ENCODE measurements at regions not wholly inside any gene's neighbourhood (a gene's known extent, or its start where the extent isn't known, plus 50 kb on each side); places are given as distances from the start of the nearest gene placed in this dataset.
"Not testable (repeated sequence)": the region's sequence is repeated elsewhere in the genome, so short reads cannot be mapped to it uniquely, and the experiment has no call there.

DNA sequence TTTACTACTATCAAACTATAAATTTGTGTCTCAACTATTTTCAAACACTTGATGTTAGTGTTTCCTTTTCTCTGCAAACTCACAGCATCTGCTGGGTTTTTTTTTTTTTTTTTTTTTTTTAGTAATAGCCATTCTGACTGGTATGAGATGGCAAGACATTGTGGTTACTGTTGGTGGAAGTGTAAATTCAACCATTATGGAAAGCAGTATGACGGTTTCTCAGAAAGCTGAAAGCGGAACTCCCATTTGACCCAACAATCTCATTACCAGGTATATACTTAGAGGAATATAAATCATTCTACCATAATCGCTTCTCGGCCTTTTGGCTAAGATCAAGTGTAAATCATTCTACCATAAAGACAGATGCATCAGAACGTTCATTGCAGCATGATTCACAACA, 608.3 kb upstream of the ZP4 start:
- DNase-seq: no peak

DNA sequence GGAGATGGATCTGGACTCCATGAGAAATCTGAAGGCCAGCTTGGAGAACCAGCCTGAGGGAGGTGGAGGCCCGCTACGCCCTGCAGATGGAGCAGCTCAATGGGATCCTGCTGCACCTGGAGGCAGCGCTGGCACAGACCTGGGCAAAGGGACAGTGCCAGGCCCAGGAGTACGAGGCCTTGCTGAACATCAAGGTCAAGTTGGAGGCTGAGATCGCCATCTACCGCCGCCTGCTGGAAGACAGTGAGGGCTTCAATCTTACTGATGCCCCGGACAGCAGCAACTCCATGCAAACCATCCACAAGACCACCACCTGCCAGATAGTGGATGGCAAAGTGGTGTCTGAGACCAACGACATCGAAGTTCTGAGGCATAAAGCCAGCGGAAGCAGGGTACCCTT, 601.5 kb upstream of the ZP4 start:
- no peak for DNase-seq

DNA sequence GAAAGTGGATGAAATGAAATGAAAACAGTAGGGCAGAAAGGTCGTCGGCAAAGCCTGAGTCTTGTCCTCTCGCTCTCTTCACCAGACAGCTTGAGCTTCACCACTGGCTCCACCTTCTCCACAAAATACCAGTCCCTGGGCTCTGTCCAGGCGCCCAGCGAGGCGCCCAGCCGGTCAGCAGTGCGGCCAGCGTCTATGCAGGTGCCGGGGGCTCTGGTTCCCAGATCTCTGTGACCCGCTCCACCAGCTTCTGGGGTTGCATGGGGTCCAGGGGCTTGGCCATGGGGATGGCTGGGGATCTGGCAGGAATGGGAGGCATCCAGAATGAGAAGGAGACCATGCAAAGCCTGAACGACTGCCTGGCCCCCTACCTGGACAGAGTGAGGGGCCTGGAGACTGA, 600.5 kb upstream of the ZP4 start:
- DNase-seq: no peak

DNA sequence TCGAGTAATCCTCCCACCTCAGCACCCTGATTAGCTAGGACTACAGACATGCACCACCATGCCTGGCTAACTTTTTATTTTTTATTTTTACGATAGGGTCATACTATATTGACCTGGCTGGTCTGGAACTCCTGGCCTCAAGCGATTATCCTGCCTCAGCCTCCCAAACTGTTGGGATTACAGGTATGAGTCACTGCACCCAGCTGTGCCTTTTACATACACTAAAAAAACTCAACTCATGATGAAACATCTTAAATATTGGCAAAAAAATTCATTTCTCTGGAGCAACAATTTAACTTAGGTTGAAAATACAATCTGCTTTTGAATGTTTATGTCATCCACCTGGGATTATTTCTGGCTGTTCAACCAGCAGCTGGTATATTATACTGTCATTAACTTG, 598.3 kb upstream of the ZP4 start:
- no peak for DNase-seq

DNA sequence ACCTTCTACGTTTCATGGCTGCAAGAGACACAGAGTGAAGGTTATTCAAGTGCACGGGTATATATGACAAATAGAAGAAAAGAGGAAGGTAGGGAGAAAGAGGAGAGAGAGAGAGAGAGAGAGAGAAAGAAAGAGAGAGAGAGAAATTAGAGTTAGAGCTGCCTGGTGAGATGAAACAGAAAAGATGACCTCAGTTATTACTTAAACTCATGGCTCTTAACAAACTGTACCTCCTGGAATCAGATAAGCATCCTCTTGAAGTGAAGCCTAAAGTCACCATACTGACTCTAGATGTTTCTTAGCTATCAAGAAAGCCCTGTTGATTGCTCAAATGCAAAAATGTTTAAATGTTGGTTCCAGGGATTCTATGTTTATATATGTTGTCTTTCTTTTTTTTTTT, 597.7 kb upstream of the ZP4 start:
- DNase-seq: no peak

DNA sequence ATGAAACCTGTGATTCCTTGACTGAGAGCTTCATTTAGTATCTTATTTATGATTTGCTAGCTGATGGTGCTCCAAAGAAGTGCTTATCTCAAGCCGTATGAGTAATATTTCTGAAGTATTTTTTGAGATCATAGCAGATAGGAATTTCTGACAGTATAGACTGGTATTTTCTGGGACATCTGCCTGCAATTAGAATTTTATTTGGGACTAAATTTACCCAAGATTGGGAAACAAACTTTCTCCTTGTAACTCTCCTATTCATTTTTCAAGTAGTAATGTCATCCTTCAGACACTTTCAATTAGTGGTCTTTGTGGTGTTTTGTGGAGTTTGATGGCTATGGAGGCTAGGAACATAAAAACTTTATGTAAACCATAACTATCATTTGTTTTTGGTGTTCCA, 597.2 kb upstream of the ZP4 start:
- DNase-seq: no peak

DNA sequence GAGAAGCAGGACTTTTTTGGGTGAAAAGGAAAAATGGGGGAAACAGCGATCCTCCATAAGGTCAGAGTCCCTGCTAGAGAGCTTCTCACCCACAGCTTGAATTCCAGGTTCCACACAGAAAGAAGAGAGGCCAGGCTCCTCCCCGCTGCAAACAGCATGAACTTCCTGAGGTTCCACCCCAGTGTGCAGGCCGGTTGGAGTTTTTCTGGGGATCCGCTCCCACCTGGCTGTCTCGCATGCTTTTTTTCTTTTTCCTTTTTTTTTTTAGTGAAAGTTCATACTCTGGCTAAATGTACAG, 595.1 kb upstream of the ZP4 start:
- no peak for DNase-seq

DNA sequence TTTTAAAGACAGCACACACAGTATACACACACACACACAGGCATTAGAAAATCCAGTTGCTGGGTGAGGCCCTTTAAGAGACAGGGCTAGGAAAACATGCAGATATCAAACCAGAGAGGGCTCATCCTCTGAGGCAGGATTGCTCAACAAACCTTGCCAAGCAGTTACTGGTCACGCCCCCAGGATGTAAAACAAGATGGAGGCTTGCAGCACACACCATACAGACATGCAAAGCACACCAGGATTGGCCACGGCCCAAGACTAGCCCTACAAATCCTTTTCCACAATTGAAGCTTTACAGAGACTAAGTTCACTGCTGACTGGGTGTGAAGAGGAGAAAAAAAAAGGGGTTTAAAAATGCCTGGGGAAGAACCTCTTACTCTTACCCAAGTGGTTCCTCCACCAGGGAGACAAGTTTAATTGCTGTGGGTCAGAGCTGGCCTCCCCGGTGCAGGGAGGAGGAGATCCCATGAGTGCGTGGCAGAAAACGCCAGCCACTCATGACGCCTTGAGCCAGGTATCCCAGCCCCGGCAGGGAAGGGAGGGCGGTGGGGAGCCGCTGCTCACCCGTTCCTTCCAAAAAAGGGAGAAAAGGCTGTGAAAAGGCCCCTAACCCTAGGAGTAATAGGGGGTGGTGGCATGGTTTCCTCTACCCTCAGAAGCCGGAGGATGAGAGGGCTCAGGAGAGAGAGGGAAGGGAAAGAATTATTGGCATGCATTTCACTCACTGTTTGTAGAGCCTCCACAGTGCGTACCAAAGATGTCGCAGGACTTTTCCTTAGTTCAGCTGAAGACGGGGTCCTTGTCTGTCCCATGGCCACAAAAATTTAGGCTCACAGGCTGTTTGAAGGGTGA, 594.6 kb upstream of the ZP4 start:
- DNase-seq: no peak

DNA sequence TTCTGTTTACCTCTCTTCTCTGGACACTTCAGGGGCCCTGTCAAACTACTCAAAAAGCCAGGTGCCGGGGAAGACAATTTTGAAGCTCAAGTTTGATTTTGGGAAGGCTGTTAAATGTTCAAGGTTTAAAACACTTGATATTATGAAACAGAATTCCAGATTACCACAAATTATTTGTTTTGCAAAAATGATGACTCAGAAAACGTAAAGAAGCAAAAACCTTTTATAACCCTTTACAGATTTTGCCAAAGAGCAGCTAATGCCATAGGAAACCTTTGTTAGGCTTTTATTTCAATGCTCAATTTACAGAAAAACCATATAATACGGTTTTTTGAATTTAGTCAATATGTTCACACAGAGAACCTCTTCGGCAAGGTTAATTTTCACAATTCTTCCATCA, 593.4 kb upstream of the ZP4 start:
- no peak for DNase-seq

DNA sequence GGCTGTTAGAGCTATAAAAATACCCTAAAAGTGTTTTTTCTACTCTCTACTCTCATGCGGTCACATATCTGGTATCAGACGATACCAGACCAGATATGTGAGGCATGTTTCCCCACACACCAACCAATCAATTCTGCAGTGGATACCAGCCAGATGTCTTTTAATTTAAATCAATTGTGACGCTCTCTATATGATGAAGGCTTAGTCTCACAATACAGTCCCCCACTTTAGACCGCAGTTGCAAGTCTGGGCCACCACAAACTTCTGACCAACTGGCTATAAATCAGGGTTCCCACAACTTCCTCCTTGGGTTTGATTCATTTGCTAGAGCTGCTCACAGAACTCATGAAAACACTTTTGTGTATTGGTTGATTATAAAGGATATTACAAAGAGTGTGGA, 586.1 kb upstream of the ZP4 start:
- DNase-seq: no peak

DNA sequence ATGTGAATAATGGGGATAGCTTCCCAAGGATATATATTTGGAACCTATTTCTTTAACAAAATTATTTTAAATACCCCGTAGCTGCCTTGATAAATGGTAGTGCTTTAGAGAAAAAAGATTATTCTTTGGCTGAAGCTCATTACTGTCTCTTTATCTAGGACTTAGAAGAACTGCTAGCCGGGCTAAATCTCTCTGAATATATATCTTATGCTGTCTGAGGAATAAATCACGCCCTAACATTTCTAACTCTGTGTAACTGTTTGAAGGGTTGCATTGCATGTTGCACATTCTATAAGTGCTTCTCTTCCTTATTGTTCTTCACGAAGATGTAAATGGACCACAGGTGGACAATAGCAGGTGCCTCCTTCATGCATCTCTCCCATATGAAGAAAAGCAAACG, 585.0 kb upstream of the ZP4 start:
- DNase-seq: no peak

DNA sequence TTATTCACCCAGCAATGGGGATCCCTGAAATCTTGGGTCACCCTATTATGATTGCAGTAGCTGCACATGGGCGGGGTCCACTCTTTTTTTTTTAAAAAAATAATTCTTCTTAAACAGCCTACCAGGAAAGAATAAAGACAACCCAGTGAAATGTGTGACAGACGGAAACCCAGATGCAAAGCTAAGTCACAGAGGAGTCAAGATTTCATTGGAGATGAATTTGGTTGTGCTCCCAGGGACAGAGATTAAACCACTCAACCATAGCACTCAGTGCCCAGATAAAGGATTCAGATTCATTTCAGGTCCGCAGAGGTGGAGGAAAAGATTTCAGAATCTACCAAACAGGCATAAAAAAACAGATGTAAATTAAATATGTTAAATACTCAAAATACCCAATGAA, 583.5 kb upstream of the ZP4 start:
- DNase-seq: no peak

DNA sequence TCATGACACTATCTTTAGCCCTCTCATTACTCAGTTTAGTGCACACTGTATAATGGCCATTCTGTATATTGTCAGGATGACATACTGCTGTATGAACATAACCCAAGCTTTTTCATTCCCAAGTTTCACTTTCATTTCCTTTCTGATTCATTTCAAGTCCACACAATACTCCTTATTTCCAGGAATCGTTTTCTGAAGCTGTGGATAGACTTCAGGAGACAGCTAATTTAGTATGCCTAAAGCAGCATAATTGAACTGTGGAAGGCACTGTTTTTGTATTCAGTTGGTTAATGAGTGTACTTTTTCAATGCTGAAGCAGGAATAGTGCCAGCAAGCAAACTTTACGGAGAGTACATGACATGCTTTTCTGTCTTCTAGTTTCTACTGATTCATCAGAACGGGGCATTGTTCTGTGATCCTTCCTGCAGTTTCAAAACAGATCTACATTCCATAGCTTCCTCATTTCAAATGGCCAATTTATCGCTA, 578.5 kb upstream of the ZP4 start:
- DNase-seq: no peak

DNA sequence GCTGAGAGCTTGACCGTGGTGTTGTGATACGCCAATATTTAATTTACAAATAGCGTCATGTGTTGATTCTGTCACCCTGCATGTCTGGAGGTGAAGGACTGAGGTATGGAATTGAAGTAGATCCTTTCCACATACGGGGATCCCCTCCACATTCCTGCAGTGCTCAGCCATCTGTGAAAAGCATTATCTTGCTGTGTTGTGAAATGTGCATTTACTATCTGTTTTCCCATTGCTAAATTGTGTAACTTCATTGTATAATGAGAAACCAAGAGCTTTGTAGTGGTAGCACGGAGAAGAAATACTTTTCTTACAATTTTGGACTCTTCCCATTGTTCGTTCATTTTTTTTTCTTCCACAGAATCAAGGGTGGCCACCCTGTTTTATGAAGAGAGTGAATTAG, 577.3 kb upstream of the ZP4 start:
- DNase-seq: no peak

DNA sequence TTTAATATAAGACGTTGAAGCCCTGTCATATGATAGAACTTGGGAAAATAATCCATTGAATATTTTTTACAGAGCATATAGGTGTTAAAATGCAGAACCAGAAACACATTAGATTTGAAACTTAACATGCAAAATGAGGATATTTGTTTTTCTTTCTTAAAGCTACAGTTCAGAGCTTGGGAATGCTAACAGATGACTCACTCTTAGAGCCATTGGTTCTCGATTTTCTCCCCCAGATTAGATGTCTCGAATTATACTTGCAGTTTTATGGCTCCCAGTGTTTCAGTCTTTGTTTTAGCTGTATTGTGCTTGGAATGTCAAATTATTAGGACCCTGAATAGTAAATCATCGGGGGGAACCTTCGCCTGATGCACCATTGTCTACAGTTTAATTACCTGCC, 575.7 kb upstream of the ZP4 start:
- DNase-seq: no peak

DNA sequence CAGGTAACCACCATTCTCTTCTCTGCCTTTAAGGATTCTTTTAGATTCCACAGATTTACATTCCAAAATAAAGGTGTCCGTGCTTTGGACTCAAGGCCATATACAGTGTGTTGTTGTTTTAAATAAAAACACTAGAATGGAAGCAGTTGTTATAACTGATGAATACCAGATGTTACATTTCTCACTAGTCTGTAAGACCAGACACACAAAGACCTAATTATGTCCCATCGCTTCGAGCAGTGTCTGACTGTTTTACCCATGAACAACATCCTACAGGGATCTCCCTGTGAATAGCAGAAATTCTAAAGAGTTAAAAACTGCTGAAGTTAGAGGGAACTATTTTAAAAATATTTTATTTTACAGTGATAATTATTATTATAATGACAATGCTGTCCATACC, 574.7 kb upstream of the ZP4 start:
- DNase-seq: no peak

DNA sequence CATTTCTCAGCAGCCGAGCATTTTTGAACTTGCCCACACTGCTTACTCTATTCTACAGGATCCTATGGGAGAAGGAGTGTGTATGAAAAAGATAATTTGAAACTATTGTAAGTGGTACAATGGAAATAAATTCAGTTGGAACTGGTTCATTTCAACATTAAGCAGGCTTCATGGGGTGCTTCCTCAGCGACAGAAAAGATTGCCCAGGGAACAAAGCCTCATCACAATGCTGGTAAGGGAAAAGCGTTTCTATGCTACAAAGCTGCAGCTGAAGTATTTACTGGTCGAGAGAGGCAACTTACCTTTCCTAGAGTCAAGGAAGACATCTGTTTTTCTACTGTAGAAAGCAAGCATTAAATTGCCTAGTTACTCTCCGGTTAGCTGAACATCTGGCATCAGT, 568.2 kb upstream of the ZP4 start:
- no peak for DNase-seq

DNA sequence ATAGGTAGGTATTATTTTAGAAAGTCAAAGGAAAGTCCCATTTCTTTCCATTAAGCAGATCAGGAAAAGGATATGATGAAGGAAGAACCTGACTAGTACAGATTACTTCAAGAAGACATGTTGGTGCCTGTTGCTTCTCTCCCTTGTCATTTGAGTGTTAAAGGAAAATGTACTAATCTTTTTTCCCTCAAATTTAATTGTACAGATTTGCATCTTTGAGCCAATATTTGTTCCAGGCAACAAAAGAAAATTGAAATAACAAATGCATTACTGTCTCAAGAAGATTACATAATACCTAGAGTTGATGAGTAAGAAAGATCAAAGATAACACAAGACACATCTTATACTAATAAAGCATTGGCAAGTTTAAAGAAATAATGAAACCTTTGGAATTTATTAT, 566.9 kb upstream of the ZP4 start:
- DNase-seq: no peak

DNA sequence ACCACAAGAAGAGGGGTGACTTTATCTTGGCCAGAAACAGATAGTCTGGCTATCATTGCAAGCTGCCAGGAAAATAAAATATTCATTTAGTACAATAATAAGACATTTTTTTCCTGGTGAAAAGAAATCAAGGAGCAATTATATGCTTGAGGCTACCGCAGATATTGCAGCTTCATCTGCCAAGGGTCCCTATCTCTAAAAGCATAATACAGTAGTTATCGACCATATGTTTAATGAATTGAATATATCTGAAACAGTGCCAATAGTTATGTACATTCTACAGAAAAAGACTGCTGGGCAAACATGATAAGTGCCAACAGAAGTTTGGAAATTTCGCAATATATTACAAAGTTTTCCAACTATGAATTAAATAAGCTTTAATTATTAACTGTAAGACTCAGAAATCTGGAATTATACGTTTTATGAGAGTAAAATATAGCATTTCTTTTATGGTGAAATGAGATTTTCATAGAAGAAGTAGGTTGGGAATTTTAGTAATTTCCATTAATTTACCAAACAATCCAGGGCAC, 561.1 kb upstream of the ZP4 start:
- no peak for DNase-seq

DNA sequence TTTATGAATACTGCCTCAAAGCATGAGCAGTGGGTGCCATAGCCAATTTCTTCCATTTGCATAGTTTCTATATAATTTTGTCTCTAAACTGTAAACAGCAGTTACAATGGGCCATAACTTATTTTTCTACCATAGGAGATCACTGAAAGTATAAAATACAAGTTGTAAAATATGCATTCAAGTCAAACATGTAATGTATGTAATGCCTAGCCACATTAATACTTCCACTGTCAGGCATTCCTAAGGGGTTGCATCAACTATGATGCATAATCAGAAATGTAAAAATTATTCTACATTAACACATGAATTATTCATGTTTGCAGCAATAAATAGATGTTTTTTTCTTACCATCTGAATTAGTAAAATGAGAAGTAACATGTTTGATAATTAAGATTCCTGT, 560.3 kb upstream of the ZP4 start:
- DNase-seq: no peak

DNA sequence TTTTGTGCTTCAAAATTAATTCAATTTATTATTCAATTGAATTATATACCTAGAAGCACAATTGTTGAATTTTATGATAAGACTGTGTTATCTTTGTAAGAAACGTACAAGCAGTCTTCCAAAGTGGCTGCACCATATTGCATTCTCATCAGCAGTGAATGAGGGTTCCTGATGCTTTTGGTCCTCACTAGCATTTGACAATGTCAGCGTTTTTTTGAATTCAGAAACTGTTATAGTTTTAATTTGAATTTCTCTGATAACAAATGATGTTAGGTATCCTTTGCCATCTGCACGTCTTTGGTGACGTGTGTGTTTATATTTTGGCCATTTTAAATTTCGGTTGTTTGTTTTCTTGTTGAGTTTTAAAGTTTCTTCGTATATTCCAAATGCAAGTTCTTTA, 553.0 kb upstream of the ZP4 start:
- no peak for DNase-seq

DNA sequence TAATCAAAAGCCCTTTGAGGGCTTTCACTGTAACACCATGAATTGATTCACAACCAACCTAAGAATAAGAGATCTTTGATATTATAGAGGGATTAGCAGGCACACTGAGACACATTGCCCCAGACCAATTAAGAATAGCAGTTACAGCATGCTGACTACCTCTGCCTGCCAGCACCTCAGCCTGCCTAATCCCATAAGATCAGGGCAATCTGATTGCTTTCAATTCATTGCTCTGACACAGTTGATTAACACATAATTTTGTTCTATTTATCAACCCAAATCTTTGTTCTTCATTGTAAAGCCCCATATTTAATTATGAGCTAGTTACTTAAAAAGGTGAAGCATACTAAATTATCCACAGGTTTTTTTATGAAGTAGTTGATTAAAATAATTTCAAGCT, 548.8 kb upstream of the ZP4 start:
- DNase-seq: no peak

DNA sequence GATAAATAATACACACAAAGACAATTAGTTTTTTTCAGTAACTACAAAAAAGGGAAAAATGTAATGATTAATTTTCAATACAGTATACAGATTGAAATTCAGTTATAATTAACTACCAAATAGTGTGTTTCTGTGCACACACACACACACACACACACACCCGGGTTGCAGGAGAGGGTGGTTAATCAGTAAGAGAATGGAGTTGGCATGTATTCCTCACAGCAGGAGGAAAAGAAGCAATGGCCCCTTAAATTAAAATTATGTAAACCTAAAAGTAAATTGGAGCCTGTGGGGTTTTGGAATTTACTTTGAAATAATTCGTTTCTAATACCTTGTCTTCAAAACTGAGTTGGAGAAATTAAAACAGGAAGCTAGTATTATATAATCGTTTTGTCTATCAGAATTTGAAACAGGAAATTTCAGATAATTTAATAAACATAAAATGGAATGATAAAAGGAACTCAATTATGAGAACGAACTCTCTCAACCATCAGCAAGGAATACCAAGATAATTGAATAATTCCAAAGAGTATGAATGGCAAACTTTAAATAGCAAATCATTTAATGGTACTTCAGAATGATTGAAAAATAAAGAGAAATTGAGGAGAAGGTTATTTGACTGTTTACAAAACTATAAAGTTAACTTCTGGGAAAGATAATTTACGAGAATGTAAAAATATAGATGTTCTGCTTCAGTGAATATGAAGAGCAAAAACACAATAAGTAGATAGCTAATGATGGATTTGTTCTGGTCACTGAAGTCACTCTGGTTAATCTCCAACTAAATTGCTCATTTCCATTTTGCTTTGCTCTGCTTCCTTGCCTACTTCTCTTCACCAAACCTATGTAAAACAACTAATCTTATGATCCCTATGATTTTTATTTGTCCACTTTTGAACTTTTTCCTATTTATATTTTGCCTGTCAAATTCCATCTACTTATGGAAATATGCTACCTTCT, 547.9 kb upstream of the ZP4 start:
- DNase-seq: no peak

DNA sequence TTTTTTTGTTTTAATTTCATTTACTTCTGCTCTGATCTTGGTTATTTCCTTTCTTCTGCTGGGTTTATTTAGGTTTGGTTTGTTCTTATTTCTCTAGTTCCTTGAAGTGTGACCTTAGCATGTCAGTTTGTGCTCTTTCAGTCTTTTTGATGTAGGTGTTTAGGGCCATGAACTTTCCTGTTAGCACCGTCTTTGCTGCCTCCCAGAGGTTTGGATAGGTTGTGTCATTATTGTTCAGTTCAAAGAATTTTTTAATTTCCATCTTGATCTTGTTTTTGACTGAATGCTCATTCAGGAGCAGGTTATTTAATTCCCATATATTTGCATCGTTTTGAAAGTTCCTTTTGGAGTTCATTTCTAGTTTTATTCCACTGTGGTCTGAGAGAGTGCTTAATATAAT, 539.0 kb upstream of the ZP4 start:
- DNase-seq: not testable (repeated sequence)
